ENCODE measurements at regions not wholly inside any gene's neighbourhood (a gene's known extent, or its start where the extent isn't known, plus 50 kb on each side); places are given as distances from the start of the nearest gene placed in this dataset.

DNA sequence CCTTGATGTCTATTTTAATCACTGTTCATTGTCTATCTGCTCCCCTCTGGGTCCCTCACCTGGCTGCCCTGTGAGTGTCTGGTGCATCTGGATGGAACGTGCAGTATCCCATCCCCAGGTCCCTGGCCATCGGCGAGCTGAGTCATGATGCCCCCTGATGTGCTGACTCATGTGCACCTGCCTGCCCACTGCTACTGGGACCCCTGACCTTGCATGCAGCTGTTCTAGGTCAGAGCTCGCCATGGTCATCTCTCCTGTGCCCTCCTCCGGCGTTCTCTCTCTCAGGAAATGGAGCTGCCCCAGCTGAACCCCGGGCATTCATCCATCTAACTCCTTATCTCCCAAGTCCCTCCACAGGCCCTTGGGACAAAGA, 516.2 kb upstream of the HS6ST1 start:
- TF ChIP-seq, protein P1, sequence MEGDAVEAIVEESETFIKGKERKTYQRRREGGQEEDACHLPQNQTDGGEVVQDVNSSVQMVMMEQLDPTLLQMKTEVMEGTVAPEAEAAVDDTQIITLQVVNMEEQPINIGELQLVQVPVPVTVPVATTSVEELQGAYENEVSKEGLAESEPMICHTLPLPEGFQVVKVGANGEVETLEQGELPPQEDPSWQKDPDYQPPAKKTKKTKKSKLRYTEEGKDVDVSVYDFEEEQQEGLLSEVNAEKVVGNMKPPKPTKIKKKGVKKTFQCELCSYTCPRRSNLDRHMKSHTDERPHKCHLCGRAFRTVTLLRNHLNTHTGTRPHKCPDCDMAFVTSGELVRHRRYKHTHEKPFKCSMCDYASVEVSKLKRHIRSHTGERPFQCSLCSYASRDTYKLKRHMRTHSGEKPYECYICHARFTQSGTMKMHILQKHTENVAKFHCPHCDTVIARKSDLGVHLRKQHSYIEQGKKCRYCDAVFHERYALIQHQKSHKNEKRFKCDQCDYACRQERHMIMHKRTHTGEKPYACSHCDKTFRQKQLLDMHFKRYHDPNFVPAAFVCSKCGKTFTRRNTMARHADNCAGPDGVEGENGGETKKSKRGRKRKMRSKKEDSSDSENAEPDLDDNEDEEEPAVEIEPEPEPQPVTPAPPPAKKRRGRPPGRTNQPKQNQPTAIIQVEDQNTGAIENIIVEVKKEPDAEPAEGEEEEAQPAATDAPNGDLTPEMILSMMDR (IDR thresholded peaks at IDR 0.05; ENCODE audit: low read depth, low read length) = no peak
- TF ChIP-seq EZH2phosphoT487 (IDR thresholded peaks at IDR 0.05; ENCODE audit: low read depth) = no peak
